ENCODE measurements at regions not wholly inside any gene's neighbourhood (a gene's known extent, or its start where the extent isn't known, plus 50 kb on each side); places are given as distances from the start of the nearest gene placed in this dataset.

DNA sequence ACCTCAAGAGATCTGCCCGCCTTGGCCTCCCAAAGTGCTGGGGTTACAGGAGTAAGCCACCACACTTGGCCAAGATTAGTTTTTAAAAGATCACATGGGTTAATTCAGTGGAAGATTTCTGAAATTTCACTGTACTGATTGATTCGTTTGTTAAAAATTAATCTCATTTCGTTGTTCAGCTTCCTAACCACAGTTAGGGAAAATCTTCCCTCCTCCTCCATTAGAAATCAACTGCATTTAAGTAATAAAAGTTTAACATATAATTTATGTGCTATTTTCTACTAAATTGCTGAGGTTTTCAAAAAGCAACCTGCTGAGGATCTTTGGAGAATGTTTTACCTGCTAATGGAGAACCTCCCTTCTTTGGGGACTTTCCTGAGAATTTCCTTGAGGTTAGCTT lies 522.4 kb downstream of the GATA3 start:
- DNase-seq = no peak

DNA sequence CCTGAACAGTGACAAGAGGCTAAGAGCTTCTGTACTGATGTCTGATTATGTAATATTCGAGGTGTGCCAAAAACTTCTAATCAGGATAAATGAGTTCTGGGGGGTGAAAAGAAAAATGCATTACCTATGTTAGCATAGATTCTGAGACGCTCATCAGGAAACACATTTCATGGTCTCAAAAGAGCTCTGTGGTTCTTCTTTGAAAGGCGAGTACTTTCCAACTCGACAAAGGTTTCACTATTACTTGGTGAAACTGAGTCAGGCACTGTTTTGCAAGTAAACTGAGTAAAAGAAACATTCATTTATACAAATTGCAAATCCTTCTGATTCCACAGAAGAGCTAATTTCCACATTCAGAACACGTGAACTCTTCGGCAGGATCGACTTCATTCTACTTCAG lies 523.2 kb downstream of the GATA3 start:
- no peak for DNase-seq

DNA sequence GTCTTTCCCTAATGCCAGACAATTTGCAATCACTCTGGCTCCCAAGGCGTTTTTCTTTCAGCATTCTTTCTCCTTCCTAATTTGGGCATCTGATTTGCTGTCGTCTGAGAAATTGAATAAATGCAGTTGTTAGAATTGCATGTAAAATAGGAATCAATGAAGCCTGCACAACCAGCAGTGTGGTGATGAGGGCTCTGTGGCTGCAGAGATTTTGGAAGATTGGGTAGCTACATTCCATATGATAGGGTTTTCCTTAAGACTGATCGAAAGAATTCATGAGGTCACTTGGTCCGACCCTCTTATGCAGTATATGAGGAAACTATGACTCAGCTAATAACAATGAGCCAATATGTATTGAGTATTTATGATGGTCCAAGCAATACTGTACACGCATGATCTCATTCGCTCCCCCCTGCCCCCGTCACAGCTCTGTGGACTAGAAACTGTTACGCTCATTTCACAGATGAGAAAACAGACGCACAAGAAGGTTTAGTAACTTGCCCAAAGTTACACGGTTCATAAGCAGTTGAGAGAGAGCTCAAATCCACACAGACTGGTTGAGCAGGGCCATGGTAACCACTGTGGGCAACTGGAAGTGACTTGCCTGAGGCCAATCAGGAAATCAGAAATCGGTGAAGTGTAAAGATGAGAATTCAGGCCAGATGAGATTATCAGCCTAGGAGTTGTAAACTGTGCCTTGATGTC lies 527.2 kb downstream of the GATA3 start:
- DNase-seq = no peak

DNA sequence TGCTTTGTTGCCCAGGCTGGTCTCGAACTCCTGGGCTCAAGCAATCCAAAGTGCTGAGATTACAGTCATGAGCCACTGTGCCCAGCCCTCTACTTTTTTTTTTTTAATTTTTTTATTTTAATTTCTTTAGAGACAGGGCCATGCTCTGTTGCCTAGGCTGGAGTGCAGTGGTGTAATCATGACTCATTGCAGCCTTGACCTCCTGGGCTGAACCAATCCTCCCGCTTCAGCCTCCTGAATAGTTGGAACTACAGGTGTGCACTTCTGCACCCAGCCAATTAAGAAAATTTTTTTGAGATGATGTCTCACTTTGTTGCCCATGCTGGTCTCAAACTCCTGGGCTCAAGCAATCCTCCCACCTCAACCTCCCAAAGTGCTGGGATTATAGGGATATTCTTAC lies 528.6 kb downstream of the GATA3 start:
- DNase-seq = no peak

DNA sequence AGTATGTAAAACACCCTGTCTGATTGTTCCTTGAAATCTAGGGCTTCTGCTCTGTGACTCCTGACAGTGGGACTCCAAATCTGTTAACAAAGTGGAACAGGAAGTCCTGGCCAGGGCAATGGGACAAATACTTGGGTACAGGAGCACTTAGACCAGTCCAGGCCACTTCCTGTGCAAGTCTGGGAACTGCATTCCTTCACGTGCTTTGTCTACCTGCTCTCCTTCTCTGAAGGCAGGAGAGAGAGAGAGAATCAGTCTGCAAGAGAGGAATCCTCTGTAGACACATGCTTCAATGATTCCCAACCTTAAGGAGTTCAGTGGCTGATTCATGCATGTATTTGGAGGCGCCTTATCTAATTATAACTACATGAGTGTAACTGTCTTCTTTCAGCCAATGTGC lies 530.2 kb downstream of the GATA3 start:
- DNase-seq = no peak

DNA sequence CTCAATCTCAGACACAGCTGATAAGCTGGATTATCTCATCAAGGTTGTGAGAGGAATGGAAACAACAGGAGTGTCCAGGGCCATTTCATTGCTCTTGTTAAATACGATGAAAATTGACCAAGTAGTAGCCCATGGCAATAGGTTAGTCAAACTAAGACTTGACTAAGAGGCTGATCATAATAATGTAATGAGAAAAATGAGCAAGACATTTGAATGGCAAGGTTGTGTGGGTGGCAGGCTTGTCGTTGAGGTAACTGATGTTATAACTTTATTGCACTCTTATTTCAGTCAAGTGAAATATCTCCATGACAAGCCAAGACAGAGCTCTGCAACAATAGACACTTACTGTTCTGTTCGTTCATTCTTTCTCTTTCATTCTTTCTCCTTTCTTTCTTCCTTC lies 532.0 kb downstream of the GATA3 start:
- no peak for DNase-seq

DNA sequence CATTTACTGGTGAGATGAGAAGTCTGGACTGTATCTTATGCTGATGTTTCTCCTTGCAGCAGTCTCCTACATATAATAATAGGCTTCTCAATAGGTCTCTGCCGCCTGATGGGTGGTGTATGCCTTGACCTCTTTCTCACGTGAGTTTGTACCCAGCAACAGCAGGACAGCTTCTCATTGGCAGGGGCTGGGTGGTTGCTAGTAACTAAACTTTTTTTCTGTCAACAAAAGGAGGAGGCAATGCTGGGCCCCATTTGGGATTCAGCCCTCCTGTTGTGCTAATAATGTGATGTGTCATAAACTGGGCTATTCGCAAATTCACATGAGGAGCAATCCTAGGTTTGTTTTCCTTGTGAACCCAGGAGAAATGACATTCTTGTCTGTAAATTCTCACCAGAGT lies 533.6 kb downstream of the GATA3 start:
- DNase-seq = no peak

DNA sequence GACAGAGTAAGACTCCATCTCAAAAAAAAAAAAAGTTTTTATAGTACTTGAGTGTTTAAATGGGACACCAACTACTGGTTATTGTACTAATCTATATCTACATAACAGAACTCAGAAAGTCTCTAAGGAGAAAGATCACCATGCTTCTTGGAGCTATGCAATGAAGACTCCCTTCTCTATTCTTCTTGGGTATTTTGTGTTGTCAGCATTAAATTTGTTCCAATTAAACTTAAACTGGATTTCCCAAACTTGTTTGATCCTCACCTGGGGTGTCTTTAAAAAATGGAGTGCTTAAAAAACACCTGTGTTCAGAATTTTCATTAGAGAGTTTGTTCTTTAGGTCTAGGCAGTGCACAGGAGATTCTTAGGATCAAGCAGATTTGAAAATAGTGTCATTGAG lies 536.0 kb downstream of the GATA3 start:
- DNase-seq = no peak

DNA sequence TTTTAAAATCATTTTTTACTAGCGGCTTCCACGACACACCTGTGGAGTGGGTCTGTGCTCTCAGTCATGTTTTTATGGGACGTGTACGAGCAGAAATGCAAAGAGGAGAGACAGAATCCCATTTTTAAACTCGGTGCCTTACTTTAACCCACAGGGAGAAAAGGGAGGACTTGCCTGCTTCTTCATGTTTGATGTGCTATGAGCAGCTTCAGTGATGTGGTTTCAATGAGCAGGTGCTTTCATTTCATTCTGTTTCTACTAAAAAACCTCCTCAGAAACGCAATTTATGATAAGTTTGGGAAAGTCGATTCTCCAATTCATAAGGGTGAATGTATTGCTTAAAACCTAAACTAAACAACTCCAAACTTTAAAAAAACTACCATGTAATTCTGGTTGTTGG lies 537.2 kb downstream of the GATA3 start:
- DNase-seq = no peak

DNA sequence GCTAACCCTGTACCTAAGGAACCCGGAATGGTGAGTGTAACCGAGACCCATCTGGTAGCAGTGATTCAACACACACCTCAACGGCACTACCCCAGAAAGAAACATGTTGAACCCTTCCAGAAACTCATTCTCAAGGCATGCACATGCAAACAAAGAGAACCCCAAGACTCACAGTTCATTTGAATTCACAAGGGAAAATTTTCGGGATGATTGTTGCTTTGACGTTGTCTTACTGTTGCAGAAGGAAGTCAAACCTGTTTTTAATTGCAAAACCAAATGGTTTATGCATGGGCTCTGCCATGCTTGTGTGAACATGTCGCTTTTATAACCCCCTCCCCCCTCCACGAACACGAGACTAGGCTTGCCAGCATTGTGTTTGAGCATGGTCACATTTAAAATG lies 539.7 kb downstream of the GATA3 start:
- no peak for DNase-seq

DNA sequence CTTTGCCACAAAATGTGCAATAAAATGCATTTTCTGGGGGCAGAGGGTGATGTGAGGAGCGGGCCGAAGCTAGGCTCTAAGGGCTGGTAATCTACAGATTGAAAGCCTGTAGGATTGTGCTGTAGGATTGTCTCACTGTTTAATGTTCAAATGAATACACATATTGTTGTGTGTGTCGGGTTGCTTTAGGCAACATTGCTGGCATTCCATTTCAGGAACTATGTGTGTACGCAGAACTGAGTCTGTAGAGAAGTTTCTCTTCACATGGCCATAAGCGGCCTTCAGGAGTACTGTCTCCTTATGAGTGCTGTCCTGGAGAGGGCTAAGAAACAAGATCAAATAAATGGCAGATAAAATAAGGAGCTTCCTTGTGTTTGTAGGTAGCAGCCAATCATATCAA lies 540.2 kb downstream of the GATA3 start:
- no peak for DNase-seq

DNA sequence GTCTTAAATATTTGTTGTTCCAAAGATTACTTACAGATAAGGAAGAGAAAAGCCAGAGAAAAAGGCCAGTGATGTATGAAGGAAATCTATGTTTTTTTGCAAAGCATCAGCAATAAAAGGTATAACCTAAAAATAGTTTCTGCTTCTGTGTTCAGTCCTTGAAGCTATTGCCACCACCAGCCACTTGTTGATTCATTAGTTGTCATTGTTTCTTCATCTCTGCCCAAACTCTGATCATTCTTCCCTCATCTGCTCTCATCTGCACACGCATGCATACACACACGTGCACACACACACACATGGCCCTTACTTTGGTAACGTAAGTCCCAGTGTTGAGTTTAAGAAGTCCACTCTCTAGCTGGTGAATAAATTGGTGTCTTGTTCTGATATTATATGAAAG lies 540.7 kb downstream of the GATA3 start:
- no peak for DNase-seq

DNA sequence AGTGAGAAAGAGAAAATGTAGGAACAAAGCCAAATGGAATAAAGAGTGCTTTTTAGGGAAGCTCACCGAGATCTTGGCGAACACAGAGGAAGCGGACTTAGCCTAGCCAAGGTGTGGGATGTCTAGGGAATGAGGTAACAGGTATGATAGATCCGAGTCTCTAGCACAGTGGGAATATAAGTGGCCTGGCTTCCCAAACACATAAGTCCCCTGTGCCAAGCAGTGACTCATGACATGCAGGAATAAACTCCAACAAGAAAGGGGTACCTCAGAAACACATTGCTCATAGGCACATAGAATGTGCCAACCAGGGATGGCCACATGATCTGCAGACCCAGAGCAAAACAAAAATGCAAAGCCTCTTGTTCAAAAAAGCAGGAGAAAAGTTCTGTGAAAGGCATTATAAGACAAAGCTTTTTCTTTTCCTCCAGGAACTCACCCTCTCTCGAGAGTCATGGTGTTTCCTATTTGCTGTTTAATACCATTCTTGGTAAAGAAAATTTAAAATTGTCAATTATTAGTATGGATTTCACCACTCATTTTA lies 542.5 kb downstream of the GATA3 start:
- no peak for DNase-seq

DNA sequence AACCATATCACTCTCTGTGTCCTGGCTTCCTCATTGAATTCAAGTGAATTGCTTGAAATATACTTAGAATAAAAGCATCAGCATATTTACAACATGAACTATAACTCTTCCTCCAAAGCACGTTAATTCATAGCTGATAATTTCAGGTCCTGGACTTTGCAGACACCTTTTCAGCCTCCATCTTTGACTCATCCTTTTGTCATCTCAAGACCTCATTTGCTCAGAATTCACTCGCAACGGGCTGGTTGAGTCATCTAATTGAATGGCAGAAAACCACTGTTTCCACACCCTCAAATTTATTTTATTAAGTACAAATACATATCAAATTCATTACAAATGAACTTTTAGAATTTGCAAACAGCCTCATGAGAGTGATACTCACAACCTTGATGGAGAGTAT lies 545.7 kb downstream of the GATA3 start:
- DNase-seq = no peak

DNA sequence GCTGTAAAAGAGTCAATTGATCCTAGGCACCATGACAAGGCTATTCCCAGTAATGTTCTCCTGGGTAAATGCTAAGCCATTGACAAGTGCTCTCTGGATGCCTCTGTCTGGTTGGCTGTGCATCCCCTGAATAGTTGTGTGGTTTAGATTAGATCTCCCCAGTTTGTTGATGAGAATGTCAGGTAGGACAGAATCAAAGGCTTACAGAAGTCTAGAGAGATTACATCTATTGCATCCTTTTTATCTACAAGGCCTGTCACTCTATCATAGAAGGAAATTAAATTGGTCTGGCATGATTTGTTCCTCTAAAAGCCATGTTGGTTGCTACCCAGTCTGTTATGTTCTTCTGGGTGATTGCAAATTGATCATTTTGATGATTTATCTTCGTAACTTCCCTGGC lies 548.3 kb downstream of the GATA3 start:
- DNase-seq = no peak

DNA sequence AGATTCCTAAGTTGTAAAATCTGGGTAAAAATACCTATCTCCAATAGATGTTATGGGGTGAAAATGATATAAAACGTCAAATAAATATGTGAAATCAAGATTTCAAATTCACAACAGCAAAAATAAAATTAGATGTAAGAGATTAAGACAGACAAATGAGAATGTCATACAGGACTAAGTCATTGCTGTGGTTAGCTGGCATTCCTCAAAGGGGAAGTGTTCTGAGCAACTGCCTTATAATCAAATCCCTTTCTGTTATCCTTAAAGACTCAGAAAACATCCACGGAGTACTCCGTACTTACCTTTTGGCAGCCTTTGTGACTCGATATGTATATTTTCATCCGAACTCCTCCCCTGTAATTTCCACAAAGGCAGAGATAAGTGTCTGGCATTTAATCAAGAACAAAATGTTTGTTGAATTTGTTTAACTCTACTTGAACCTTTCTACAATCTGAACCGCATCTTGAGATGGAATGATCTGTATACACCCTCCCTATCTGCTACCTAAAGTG lies 559.6 kb downstream of the GATA3 start:
- DNase-seq = no peak

DNA sequence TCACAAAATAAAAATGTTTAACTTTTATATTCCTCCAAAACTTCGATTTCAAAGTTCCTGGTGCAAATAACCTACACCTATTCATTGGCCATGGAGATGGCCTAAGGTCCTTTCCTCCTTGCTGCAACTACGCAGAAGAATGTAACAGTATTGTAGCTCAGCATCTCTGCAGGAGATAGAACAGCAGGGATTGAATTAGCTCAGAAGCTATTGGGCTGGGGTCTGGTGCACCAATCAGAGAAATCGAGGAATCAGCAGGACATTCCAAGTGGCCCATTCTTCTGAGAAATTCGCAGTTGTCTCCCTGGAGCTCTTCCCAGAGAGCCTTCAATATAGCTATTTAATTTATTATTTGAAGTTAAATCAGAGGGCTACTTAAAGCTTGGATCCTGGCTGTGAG lies 560.6 kb downstream of the GATA3 start:
- DNase-seq = no peak

DNA sequence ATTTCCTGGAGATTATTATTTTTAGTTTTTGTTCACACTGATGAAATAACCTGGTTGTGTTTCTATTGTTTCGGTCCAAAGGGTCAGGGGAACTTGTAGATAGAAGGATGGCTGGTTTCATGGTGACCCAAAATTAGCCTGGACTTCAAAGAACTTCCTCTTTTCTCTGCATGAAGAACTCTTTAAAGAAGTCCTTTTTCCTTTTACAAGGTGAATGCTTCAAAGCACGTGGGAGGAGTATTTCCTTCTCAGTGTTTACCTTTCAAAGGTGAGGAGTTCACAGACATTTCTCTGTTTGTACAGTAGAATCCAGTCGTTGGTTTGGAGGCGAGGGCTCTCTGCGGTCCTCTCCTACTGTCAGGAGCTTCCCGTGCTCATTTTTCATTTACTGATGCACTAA lies 561.7 kb downstream of the GATA3 start:
- DNase-seq = no peak

DNA sequence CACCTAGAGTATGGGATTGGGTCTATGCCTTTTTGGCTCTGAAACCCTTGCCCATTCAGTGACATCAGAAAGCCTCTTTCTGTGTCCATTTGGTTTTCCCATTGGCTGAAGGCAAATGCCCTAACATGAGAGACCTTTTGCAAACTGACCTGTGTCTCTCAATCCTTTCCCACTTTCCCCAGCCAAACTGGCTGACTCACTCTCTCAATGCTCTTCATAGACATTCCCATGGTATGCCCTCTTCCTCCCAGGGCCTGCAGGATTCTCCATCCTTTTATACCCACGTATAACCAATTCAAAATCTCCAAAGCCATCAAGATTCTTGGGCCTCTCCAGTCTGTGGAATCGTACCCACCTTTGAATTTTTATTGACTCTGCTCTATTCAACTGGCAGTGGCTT lies 563.3 kb downstream of the GATA3 start:
- DNase-seq = no peak

DNA sequence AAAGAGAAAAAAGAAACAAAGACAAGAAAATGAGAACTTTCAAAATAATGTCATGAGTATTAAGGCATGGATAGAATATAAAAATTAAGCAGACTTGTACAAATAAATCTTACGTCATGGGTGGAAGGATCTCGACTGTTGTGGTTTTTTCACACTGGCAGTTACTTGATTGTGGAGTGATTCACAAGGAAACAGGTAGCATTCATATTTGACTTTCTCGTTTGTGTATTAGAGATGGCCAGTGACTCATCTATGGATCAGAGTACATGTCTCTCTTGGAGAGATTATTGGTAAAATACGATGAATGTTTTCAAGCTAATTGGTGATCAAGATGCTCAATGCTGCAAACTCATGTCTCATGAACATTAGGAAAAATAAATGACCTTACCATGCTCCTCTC lies 564.3 kb downstream of the GATA3 start:
- DNase-seq = no peak

DNA sequence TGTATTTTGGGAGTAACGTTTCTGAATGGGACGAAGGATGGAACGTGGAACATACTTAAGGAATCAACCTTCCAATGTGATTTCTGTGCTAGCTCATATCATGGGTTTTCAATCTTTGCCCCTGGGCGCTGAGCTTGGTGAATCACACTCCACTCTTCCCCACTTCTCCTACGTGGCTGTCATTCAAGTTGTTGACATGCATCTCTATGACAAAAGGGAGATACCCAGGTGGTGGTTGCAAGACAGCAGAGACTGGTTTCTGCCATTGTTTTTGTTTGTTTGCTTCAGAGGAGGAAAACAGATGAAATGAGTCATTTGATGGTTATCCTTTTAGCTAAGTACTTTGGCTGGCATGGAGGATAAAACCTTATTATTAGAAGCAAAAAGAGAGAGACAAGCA lies 573.9 kb downstream of the GATA3 start:
- DNase-seq = no peak

DNA sequence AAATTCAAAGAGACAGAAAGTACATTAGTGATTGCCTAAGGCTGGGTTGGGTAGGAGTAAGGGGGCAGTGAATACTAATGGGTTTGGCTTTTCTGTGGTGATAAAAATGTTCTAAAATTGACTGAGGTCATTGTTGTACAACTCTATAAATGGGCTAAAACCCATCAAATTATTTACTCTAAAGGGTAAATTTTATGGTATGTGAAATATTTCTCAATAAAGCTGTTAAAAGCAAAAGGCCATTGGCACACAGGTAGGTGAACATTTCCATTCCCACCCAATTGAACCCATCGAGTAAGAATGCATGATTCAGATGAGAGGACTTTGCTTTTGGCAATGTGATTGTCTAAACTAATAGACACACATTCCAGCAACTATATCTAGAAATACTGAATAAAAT lies 579.4 kb downstream of the GATA3 start:
- no peak for DNase-seq

DNA sequence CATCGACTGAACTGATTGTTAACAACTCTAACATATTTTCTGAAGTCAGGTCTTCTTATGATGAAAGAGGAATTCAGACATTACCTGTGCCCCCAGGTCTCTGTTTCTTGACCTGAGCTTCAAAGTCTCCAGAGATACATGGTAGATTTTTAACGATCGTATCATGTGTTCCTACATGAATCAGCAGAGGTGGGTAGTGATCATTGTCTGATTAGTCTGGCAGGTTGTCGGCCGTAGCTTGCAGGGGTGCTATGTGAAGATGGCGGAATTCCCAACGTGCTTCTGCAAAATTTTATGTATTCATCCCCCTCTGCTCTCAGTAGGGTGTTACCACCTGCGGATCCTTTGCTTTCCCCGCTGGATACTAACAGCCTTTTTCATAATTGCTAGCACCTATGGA lies 581.9 kb downstream of the GATA3 start:
- DNase-seq = no peak

DNA sequence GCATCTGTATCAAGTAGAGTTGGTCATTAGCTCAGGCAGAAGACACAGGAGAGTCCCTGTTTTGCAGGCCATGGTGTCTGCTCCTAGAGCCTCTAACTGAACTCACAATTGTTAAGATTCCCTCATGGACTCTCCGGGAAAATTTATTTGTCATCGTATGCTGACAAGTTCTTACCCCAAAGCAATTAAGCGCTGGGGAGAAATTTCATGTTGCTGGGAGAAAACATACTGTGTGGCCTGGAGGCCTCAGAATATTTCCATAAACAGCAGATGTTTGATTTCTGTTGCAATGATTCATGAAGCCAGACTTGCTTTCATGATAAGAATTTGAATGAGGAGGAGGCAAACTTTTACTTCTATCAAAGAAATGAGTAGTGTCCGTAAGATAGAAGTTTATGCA lies 583.2 kb downstream of the GATA3 start:
- DNase-seq = no peak

DNA sequence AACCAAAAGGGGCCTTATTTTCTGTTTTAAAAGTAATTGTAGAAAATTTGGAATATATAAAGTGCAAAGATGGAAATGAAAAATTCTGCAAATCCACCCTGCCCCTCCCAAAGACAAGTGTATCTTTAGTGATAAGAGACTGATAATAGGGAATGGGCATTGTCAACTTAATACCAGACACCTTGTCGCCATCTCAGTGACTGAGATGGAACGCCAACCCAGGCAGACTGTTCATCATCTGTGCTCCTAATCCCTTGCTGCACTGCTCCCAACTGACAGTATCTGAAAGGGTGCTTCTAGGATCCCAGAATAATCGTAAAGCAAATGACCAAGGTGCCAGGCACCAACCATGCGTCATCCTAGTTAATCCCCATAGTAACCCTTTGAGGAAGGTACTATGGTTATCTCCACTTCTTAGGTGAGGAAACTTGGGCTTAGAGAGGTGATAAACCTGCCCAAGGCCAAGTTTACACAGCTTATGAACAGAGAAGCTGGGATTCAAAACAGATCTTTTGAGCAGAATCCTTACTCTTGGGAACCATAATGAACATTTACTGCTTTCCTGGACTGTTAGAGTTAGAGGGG lies 583.7 kb downstream of the GATA3 start:
- no peak for DNase-seq

Data from T-helper 9 cell (primary cell).